Nucleus accumbens (tissue), 56 donors: ENCODE measurements at regions not wholly inside any gene's neighbourhood (a gene's known extent, or its start where the extent isn't known, plus 50 kb on each side); places are given as distances from the start of the nearest gene placed in this dataset.
"Not testable (repeated sequence)": the region's sequence is repeated elsewhere in the genome, so short reads cannot be mapped to it uniquely, and the experiment has no call there.

Source experiments
- DNase-seq, 56 donors: peaks; one replicate each; lab custom pipeline; 2025; lab: John Stamatoyannopoulos, UW

GRCh38 chr3:166842784-166843183 is 537.3 kb downstream of the ZBBX start:
- DNase-seq: not testable (repeated sequence)

GRCh38 chr3:166837535-166837934 is 542.6 kb downstream of the ZBBX start:
- DNase-seq: no peak

- DNase-seq: no peak
Measured at GRCh38 chr3:166836836-166837235, 543.3 kb downstream of the ZBBX start.

- no peak for DNase-seq
Measured at GRCh38 chr3:166829896-166830295, 550.2 kb downstream of the ZBBX start.

GRCh38 chr3:166818464-166818863 is 561.6 kb downstream of the ZBBX start:
- DNase-seq: no peak

GRCh38 chr3:166817269-166817668 is 562.8 kb downstream of the ZBBX start:
- DNase-seq: not testable (repeated sequence)

GRCh38 chr3:166810741-166811445 is 569.2 kb downstream of the ZBBX start:
- DNase-seq: no peak

GRCh38 chr3:166809520-166809919 is 570.6 kb downstream of the ZBBX start:
- no peak for DNase-seq

- DNase-seq: no peak
Measured at GRCh38 chr3:166788936-166789335, 591.2 kb downstream of the ZBBX start.

- DNase-seq: no peak
Measured at GRCh38 chr3:166785876-166786275, 594.2 kb downstream of the ZBBX start.

- DNase-seq: no peak
Measured at GRCh38 chr3:166783206-166783605, 596.9 kb downstream of the ZBBX start.

- no peak for DNase-seq
Measured at GRCh38 chr3:166764698-166765318, 615.3 kb downstream of the ZBBX start.

GRCh38 chr3:166759736-166760513 is 620.2 kb downstream of the ZBBX start:
- DNase-seq: no peak

GRCh38 chr3:166752214-166752613 is 627.9 kb downstream of the ZBBX start:
- no peak for DNase-seq

- DNase-seq: no peak
Measured at GRCh38 chr3:166743481-166744134, 636.5 kb downstream of the ZBBX start.

- DNase-seq: no peak
Measured at GRCh38 chr3:166734734-166735133, 645.4 kb downstream of the ZBBX start.

GRCh38 chr3:166731701-166732100 is 648.4 kb downstream of the ZBBX start:
- no peak for DNase-seq

GRCh38 chr3:166721466-166721865 is 658.6 kb downstream of the ZBBX start:
- no peak for DNase-seq

- no peak for DNase-seq
Measured at GRCh38 chr3:166714206-166714605, 665.9 kb downstream of the ZBBX start.

- no peak for DNase-seq
Measured at GRCh38 chr3:166713787-166714186, 666.3 kb downstream of the ZBBX start.

- DNase-seq: no peak
Measured at GRCh38 chr3:166706094-166706493, 674.0 kb downstream of the ZBBX start.
